Ascending aorta (tissue), 2 donors: ENCODE measurements at regions not wholly inside any gene's neighbourhood (a gene's known extent, or its start where the extent isn't known, plus 50 kb on each side); places are given as distances from the start of the nearest gene placed in this dataset.

Experiments used
- DNase-seq, 2 donors: peaks; one replicate each; pipeline ENCODE4 v3.0.0-alpha.2; 2019; ENCODE audit warnings: low spot score in 2 of 2
- H3K27ac ChIP-seq, 2 donors: fragments of 200-600 bp; sonication (generic); one replicate each; pipeline ENCODE4 v1.5.1; 2016 to 2017; ENCODE audit warnings: mild to moderate bottlenecking in 1 of 2
- H3K27me3 ChIP-seq: fragments of 200-600 bp; sonication (generic); one replicate; pipeline ENCODE4 v1.5.1; 2017
- H3K36me3 ChIP-seq, 2 donors: fragments of 200-600 bp; sonication (generic); one replicate each; pipeline ENCODE4 v1.5.1; 2016
- H3K4me1 ChIP-seq, 2 donors: fragments of 200-600 bp; sonication (generic); one replicate each; pipeline ENCODE4 v1.5.1; 2016 to 2017; ENCODE audit warnings: mild to moderate bottlenecking in 1 of 2
- H3K4me3 ChIP-seq, 2 donors: fragments of 200-600 bp; sonication (generic); one replicate each; pipeline ENCODE4 v1.5.1; 2016 to 2017; ENCODE audit warnings: mild to moderate bottlenecking in 1 of 2
- H3K9me3 ChIP-seq, 2 donors: fragments of 200-600 bp; sonication (generic); one replicate each; pipeline ENCODE4 v1.5.1; 2016
- intact Hi-C: fragments of 100-400 bp; cut with DNase I; formaldehyde crosslinking; loops from one replicate; pipeline ENCODE4 v1.15.1; 2023
- TF ChIP-seq, protein P1 (sequence below), 3 experiments: fragments of 200-600 bp in 2 of 3; fragments of 450-650 bp in 1 of 3; sonication (generic) in 2 of 3; IDR thresholded peaks; one replicate each; pipeline ENCODE4 v1.5.1; 2016 to 2019; ENCODE audit warnings: antibody characterized with exemption in 3 of 3, mild to moderate bottlenecking in 1 of 3, moderate library complexity in 1 of 3

GRCh38 chr1:192445839-192446489 is 129.2 kb downstream of the RGS21 start:
- Histone ChIP-seq H3K4me1 (no peaks in the 10 kb centered on the region), H3K27ac (no peak overlapping the region), H3K4me3 (peak overlapping the region; percentile 35 to 46), H3K9me3 (no peaks in the 10 kb centered on the region), H3K27me3 (no peaks in the 10 kb centered on the region), H3K36me3 (no peaks in the 10 kb centered on the region)
- DNase-seq, result peak in 1 of 2 donors; percentile 69
- intact Hi-C loops, result no loop called here
- TF ChIP-seq, protein P1, sequence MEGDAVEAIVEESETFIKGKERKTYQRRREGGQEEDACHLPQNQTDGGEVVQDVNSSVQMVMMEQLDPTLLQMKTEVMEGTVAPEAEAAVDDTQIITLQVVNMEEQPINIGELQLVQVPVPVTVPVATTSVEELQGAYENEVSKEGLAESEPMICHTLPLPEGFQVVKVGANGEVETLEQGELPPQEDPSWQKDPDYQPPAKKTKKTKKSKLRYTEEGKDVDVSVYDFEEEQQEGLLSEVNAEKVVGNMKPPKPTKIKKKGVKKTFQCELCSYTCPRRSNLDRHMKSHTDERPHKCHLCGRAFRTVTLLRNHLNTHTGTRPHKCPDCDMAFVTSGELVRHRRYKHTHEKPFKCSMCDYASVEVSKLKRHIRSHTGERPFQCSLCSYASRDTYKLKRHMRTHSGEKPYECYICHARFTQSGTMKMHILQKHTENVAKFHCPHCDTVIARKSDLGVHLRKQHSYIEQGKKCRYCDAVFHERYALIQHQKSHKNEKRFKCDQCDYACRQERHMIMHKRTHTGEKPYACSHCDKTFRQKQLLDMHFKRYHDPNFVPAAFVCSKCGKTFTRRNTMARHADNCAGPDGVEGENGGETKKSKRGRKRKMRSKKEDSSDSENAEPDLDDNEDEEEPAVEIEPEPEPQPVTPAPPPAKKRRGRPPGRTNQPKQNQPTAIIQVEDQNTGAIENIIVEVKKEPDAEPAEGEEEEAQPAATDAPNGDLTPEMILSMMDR (IDR thresholded peaks at IDR 0.05), result peak; percentile 41 to 86 (median 72)

DNA sequence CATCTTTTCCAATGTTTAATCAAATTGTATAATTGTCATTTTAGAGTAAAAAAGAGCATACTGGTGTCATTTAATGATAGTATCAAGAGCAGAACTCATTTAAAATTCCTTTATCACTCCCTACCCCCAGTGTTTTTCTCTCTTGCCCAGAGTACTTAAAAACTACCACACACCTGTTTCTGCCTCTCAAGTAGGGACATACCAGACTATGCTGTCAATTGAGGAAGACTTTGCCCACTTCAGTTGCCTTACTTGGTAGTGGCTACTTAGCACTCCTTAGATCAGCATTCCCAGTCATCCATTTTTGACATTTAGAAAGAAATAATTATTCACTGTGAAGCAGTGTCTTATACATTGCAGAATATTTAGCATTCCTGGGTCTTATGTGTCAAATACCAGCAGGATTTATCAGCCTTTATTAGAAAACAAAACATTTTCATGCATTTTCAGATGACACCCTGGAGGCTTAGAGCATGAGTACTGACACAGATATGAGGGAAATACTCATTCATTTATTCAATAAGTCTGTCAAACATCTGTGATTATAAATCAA is 127.5 kb upstream of the RGS1 start:
- no peaks in the 10 kb centered on the region for H3K4me1 ChIP-seq
- DNase-seq, result no peak
- TF ChIP-seq, protein P1 (IDR thresholded peaks at IDR 0.05), result no peak
- intact Hi-C loops, result no loop called here
- H3K4me3 ChIP-seq, result no peak overlapping the region
- H3K9me3 ChIP-seq, result no peaks in the 10 kb centered on the region
- no peaks in the 10 kb centered on the region for H3K36me3 ChIP-seq
- H3K27me3 ChIP-seq, result no peaks in the 10 kb centered on the region
- H3K27ac ChIP-seq, result no peak overlapping the region

GRCh38 chr1:192453360-192453992 is 122.1 kb upstream of the RGS1 start:
- H3K4me1 ChIP-seq, result no peaks in the 10 kb centered on the region
- H3K27me3 ChIP-seq, result no peaks in the 10 kb centered on the region
- intact Hi-C loops, result no loop called here
- no peaks in the 10 kb centered on the region for H3K36me3 ChIP-seq
- no peak overlapping the region for H3K4me3 ChIP-seq
- TF ChIP-seq, protein P1 (IDR thresholded peaks at IDR 0.05), result no peak
- no peak overlapping the region for H3K27ac ChIP-seq
- DNase-seq, result no peak
- no peaks in the 10 kb centered on the region for H3K9me3 ChIP-seq

DNA sequence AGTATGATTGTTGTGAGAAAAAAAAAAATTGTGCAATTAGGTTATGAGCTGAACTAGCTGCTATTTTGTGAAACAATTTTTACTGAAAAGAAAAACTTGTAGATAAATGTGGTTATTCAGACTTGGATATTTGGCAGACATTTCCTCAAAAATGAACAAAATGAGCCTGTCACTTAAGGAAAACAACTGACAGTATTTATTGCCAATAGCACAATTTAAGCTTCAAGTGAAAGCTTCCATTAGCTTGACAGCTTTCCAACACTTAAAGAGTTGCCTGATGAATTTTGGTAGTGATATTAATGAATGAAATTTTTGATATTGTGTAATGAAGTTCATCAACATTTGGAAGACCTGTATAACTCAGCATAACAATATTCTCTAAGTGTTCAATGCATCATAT is 116.1 kb upstream of the RGS1 start:
- Histone ChIP-seq H3K9me3 (no peaks in the 10 kb centered on the region), H3K4me1 (no peaks in the 10 kb centered on the region), H3K27ac (no peak overlapping the region), H3K4me3 (no peak overlapping the region), H3K36me3 (no peaks in the 10 kb centered on the region), H3K27me3 (no peaks in the 10 kb centered on the region)
- no peak for DNase-seq
- TF ChIP-seq, protein P1 (IDR thresholded peaks at IDR 0.05), result no peak
- intact Hi-C loops, result no loop called here

DNA sequence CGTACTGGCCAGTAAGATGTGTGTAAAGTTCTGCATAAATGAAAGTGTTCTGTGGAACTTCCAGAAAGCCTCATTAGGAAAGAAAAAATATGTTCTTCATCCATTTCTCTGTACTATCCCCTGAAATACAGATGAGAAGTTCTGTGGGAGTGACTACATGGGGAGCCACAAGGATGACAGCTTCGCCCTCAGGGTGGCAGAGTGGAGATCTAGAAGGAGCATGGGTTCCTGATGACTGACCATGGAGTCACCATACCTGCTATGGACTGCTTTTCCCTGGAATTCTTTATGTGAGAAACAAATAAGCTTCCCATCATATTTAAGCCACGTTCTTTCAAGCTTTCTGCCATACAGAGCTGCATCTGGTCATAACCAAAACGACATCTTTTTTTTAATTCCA is 113.9 kb upstream of the RGS1 start:
- H3K27me3 ChIP-seq, result no peaks in the 10 kb centered on the region
- no peaks in the 10 kb centered on the region for H3K36me3 ChIP-seq
- intact Hi-C loops, result no loop called here
- no peaks in the 10 kb centered on the region for H3K9me3 ChIP-seq
- TF ChIP-seq, protein P1 (IDR thresholded peaks at IDR 0.05), result no peak
- H3K27ac ChIP-seq, result no peak overlapping the region
- no peak overlapping the region for H3K4me3 ChIP-seq
- DNase-seq, result no peak
- H3K4me1 ChIP-seq, result no peaks in the 10 kb centered on the region
